A673 (cell line): ENCODE measurements at regions not wholly inside any gene's neighbourhood (a gene's known extent, or its start where the extent isn't known, plus 50 kb on each side); places are given as distances from the start of the nearest gene placed in this dataset.
"Not testable (repeated sequence)": the region's sequence is repeated elsewhere in the genome, so short reads cannot be mapped to it uniquely, and the experiment has no call there.

Source experiments
- CTCF ChIP-seq: fragments of 300-800, 200-600 bp; sonication (generic); conservative IDR thresholded peaks from 2 replicates; pipeline ENCODE4 v1.5.1; 2017; ENCODE audit warnings: low read depth, mild to moderate bottlenecking, antibody characterized with exemption, low read length, moderate library complexity, mixed read lengths
- EZH2 ChIP-seq: fragments of 200-600 bp; sonication (generic); IDR thresholded peaks from 2 replicates; pipeline ENCODE4 v1.6.1; 2017; ENCODE audit warnings: borderline replicate concordance, low read depth, mild to moderate bottlenecking, mixed read lengths, antibody characterized with exemption, low read length; ENCODE audit not compliant: poor library complexity, severe bottlenecking

GRCh38 chr10:71020061-71020460, 131.7 kb upstream of the PCBD1 start:
- not testable (repeated sequence) for TF ChIP-seq EZH2, CTCF
